AG09319 (cell line): ENCODE measurements at regions not wholly inside any gene's neighbourhood (a gene's known extent, or its start where the extent isn't known, plus 50 kb on each side); places are given as distances from the start of the nearest gene placed in this dataset.

Source experiments
- DNase-seq: peaks from one replicate; pipeline ENCODE4 v3.0.0-alpha.2; 2010; ENCODE audit warnings: low read depth; ENCODE audit errors: extremely low read depth
- TF ChIP-seq, protein P1 (sequence below): IDR thresholded peaks from 2 replicates; pipeline ENCODE4 v1.5.1; 2011; ENCODE audit warnings: low read depth, mild to moderate bottlenecking, inconsistent platforms, low read length, moderate library complexity

DNA sequence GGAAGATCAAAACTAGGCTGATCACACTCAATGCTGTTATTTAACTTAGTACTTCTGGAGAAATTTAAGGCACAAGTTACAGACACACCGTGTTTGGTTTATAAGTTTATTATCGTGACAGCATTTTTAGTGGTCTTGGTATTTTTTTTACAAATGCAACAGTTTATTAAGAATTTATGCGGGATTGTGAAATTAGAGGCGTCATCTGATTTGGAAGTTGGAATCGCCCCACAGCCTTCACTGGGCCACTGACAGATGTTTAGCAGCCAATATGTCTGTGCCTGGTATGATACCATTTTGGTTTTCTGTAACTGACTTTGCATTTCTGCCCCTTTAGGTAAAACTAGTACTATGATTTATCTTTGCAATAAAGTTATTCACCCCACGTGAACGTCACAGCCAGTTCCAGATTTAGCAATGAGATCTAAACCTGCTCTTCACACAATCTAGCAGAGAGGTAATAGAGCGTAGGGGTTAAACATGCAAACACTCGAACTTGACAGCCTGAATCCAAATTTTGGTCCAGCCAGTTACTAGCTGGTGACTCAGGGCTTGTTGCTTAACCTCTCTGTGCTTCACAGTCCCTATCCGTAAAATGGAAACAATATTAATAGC lies 73.2 kb upstream of the SSTR1 start:
- TF ChIP-seq, protein P1, sequence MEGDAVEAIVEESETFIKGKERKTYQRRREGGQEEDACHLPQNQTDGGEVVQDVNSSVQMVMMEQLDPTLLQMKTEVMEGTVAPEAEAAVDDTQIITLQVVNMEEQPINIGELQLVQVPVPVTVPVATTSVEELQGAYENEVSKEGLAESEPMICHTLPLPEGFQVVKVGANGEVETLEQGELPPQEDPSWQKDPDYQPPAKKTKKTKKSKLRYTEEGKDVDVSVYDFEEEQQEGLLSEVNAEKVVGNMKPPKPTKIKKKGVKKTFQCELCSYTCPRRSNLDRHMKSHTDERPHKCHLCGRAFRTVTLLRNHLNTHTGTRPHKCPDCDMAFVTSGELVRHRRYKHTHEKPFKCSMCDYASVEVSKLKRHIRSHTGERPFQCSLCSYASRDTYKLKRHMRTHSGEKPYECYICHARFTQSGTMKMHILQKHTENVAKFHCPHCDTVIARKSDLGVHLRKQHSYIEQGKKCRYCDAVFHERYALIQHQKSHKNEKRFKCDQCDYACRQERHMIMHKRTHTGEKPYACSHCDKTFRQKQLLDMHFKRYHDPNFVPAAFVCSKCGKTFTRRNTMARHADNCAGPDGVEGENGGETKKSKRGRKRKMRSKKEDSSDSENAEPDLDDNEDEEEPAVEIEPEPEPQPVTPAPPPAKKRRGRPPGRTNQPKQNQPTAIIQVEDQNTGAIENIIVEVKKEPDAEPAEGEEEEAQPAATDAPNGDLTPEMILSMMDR, result no peak
- DNase-seq, result no peak

DNA sequence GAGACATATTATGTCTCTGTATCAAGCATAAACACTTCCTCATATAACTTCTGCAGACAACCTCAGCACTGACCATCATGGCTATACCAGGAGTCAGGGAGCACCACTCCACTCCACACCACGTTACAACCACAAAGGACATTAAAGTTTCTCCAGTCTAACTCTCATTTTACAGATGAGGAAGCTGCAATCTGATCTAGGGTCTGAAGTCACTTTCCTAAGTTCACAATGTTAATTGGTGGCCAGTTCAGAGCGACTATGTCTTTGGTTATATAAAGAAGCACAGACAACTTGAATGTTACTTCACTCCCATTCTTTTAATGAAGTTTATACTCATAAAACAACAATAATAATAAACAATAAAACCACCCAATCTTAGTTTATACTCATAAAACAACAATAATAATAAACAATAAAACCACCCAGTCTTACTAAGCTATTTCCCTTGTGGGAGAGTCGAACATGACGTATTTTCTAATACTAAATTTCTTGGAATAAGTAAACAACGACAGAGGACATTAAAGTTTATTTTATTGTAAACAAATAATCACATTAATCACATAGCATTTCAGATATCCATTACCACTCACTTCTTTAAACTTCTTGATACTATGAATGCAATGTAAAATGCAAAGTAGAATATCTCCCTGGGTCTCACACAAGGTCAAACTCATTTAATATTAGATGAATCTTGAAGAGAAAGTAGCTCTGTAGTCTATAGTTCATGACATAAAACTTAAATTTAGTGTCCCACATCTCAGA lies 72.4 kb upstream of the SSTR1 start:
- no peak for DNase-seq
- TF ChIP-seq, protein P1, result no peak

DNA sequence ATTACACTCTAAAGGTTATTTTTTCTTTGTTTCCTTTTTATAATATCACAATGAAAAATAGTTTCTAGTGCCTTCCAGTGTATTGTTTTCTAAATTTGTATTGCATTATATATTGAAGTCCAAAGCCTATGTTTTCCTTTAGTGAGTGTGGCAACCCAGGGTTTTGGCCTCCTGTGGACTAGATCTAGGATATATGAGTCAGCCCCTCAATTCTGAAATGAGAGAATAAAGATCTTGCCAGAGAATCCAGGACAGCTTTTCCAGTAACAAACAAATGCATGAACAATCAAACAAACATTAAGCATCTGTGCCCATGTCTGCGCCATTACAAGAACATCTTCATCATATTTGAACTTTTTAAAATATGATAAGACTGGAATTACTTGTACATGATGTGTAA lies 70.7 kb upstream of the SSTR1 start:
- no peak for DNase-seq
- TF ChIP-seq, protein P1, result no peak

DNA sequence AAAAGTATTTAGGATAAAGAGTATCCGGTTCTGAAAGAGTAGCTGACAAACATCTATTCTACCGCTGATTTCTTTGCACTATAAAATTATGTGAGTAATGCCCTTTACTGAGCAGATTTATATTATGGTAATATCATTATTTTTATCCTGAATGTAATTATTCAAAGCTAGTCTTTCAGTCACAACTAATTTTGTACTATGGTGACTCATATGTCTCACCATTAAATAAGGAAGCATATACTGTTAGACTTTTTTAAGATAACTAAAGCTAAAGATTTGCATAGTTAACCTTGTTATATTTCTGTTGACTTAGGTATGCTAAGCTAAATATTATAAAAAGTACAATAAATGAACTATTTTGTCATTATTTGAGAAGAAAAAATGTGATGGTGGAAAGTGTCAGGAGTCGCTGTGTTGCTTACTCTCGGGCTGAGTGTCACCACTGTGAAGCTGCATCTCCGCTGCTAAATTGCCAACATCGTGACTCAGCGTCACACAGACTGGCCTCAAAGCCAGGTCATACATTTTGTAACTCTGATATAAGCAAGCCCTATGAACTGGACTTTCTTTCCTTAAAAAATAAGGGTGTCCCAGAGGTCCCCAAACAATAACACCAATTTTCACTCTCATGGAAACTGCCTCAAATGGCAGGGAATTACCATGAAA lies 69.1 kb upstream of the SSTR1 start:
- no peak for DNase-seq
- TF ChIP-seq, protein P1, result no peak

DNA sequence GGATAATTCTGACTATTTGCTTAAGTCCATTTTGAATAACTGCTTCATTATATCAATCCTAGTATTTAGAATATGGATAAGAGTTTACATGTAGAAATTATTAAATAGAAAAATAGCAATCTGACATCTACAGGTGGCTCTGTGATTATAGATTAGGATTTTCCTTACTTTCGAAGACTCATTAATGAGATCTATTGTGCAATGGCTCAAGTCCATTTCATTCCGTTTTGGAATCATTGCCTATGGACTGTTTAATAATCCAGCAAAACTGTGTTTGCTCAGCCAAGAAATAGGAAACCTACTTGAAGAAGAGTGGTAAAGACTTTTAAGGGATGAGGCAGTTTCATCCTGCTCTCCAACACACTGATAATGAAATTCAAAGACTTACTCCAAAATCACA lies 67.8 kb upstream of the SSTR1 start:
- no peak for DNase-seq
- TF ChIP-seq, protein P1, result no peak

DNA sequence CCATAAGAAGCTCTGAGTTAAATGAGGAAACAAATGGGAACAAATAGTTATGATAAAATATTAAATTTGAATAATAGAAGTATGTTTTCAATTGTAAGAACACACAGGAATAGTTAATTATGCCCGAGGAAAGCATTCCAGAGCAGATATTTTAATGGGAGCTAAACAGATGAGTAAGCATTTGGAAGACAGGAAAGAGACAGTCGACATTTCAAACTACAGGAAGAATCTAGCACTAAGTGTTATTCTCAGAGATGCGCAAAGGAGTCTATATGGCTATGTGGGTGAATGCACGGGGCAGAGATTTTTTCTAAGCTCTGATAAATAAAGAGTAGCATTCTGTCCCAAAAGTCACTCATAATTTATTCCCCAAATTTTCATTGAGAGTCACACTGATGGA lies 64.5 kb upstream of the SSTR1 start:
- no peak for DNase-seq
- TF ChIP-seq, protein P1, result no peak
